GM12878 (cell line): ENCODE measurements at regions not wholly inside any gene's neighbourhood (a gene's known extent, or its start where the extent isn't known, plus 50 kb on each side); places are given as distances from the start of the nearest gene placed in this dataset.

ENCODE experiments used
- ATAC-seq: fragments of 200-7000 bp; cut with Tn5 transposase; 3 replicates; pipeline ENCODE4 v1.9.1; 2020; ENCODE audit warnings: mild to moderate bottlenecking, moderate library complexity
- BruUV-seq: library from RNA; stranded (reverse); fragments of 400-500 nt; replicated peaks from 2 replicates; lab custom pipeline; 2021; lab: Mats Ljungman, UMichigan
- CTCF ChIA-PET: fragments of 300-600 bp; sonication (Branson Sonifier 250); formaldehyde crosslinking; extraction: SDS; loops from one replicate; lab custom pipeline; 2021; ENCODE audit warnings: inconsistent platforms; lab: Yijun Ruan, JAX
- POLR2A ChIA-PET: fragments of 350-600 bp; formaldehyde crosslinking; extraction: SDS; loops from one replicate; lab custom pipeline; 2021; ENCODE audit warnings: inconsistent platforms; lab: Charles Lee
- RAD21 ChIA-PET: fragments of 300-600 bp; sonication (Branson Sonifier 250); formaldehyde crosslinking; loops from one replicate; lab custom pipeline; 2023; ENCODE audit warnings: antibody characterized with exemption; ENCODE audit not compliant: unreplicated experiment; lab: Charles Lee
- SMC1A ChIA-PET: fragments of 300-600 bp; sonication (Branson Sonifier 250); formaldehyde crosslinking; loops from one replicate; lab custom pipeline; 2023; ENCODE audit not compliant: unreplicated experiment, uncharacterized antibody; lab: Charles Lee
- DNase-seq: peaks from one replicate; pipeline ENCODE4 v3.0.0-alpha.2; 2011; ENCODE audit warnings: low read depth, low spot score
- FAIRE-seq: peaks from 3 replicates; lab custom pipeline; 2011; peaks lifted over from hg19 to GRCh38; lab: Jason Lieb, UNC
- H2AFZ ChIP-seq: 2 replicates; pipeline ENCODE4 v1.6.0; 2011; ENCODE audit warnings: low read depth, low read length, control low read depth; ENCODE audit not compliant: control insufficient read depth
- H3K27ac ChIP-seq: 2 replicates; pipeline ENCODE4 v1.5.1; 2011; ENCODE audit warnings: control low read depth; ENCODE audit not compliant: control insufficient read depth, insufficient read depth
- H3K27me3 ChIP-seq, 2 experiments: replicated peaks in 1 of 2; 2 replicates each; pipeline versions ENCODE4 v1.6.0 to v1.6.1; 2011; ENCODE audit warnings: low read length in 1 of 2; ENCODE audit not compliant: control insufficient read depth in 2 of 2, insufficient read depth in 2 of 2
- H3K36me3 ChIP-seq, 2 experiments: 2 replicates each; pipeline ENCODE4 v1.5.1; 2011; ENCODE audit warnings: low read length in 1 of 2; ENCODE audit not compliant: control insufficient read depth in 2 of 2, insufficient read depth in 2 of 2
- H3K4me1 ChIP-seq: 2 replicates; pipeline ENCODE4 v1.6.1; 2011; ENCODE audit warnings: mild to moderate bottlenecking, low read length, moderate library complexity, mixed read lengths; ENCODE audit not compliant: control insufficient read depth, insufficient read depth
- H3K4me2 ChIP-seq: 2 replicates; pipeline ENCODE4 v1.6.0; 2011; ENCODE audit warnings: control low read depth; ENCODE audit not compliant: control insufficient read depth, insufficient read depth
- H3K4me3 ChIP-seq: fragments of 200-600 bp; sonication (generic); 2 replicates; pipeline ENCODE4 v1.5.1; 2016
- H3K79me2 ChIP-seq: 2 replicates; pipeline ENCODE4 v1.6.0; 2011; ENCODE audit warnings: low read length; ENCODE audit not compliant: control insufficient read depth, insufficient read depth
- H3K9ac ChIP-seq: 2 replicates; pipeline ENCODE4 v1.8.0; 2011; ENCODE audit warnings: low read length, control low read depth, mixed read lengths; ENCODE audit not compliant: control insufficient read depth, insufficient read depth
- H3K9me3 ChIP-seq: replicated peaks from 3 replicates; pipeline ENCODE4 v1.5.1; 2011; ENCODE audit warnings: mild to moderate bottlenecking, low read length; ENCODE audit not compliant: control insufficient read depth, insufficient read depth
- H4K20me1 ChIP-seq: 2 replicates; pipeline ENCODE4 v1.6.0; 2011; ENCODE audit not compliant: control insufficient read depth, insufficient read depth
- ATF7 ChIP-seq: fragments of 450-650 bp; IDR thresholded peaks from 2 replicates; pipeline ENCODE4 v1.6.1; 2016; ENCODE audit warnings: low read depth, mild to moderate bottlenecking
- CBX5 ChIP-seq: sonication (generic); IDR thresholded peaks from 2 replicates; pipeline ENCODE4 v1.6.1; 2016; ENCODE audit warnings: low read depth, moderate library complexity, mild to moderate bottlenecking, inconsistent platforms
- CHD1 ChIP-seq: IDR thresholded peaks from 2 replicates; pipeline ENCODE4 v1.6.1; 2012; ENCODE audit warnings: low read depth, low read length, improper control_type of control experiment
- EGR1 ChIP-seq, 2 experiments: IDR thresholded peaks; 1 replicate in 1 of 2; 2 replicates in 1 of 2; pipeline ENCODE4 v1.6.1; 2011 to 2012; ENCODE audit warnings: low read depth in 2 of 2, low read length in 2 of 2, borderline replicate concordance in 1 of 2, mild to moderate bottlenecking in 1 of 2, moderate library complexity in 1 of 2
- JUND ChIP-seq: IDR thresholded peaks from 2 replicates; pipeline ENCODE4 v1.6.1; 2012; ENCODE audit warnings: low read depth, mild to moderate bottlenecking, low read length, improper control_type of control experiment, moderate library complexity
- POLR2AphosphoS2 ChIP-seq: IDR thresholded peaks from 2 replicates; pipeline ENCODE4 v1.6.1; 2011; ENCODE audit warnings: low read depth, mild to moderate bottlenecking, low read length, improper control_type of control experiment, moderate library complexity
- RBBP5 ChIP-seq: fragments of 200-600 bp; sonication (generic); conservative IDR thresholded peaks from 2 replicates; pipeline ENCODE4 v1.6.1; 2016
- RUNX3 ChIP-seq: IDR thresholded peaks from 2 replicates; pipeline ENCODE4 v1.6.1; 2012; ENCODE audit warnings: low read length, inconsistent platforms
- SMAD5 ChIP-seq: IDR thresholded peaks from 2 replicates; pipeline ENCODE4 v1.6.1; 2016; ENCODE audit warnings: antibody characterized with exemption, low read depth
- WGBS: methylation state at CpG from one replicate; pipeline ENCODE4 v1.1.6; 2016; ENCODE audit warnings: low lambda C conversion rate; ENCODE audit not compliant: insufficient replicate concordance, insufficient coverage; ENCODE audit errors: missing lambda C conversion rate; 5-methylcytosine and 5-hydroxymethylcytosine counted together
- in situ Hi-C: fragments of 300-500 bp; cut with MboI; formaldehyde crosslinking; loops from 9 replicates; pipeline ENCODE4 v1.14.3; 2018; ENCODE audit warnings: mixed read lengths
- intact Hi-C: fragments of 100-400 bp; cut with micrococcal nuclease; formaldehyde crosslinking; loops from one replicate; pipeline ENCODE4 v1.14.2; 2022; ENCODE audit not compliant: unreplicated experiment
- TF ChIP-seq, protein P1 (sequence below): fragments of 450-650 bp; formaldehyde crosslinking; IDR thresholded peaks from 2 replicates; pipeline ENCODE4 v1.4.0; 2022; ENCODE audit warnings: mild to moderate bottlenecking, moderate library complexity
- TF ChIP-seq, protein P2 (sequence below): fragments of 450-650 bp; IDR thresholded peaks from 2 replicates; pipeline ENCODE4 v1.6.1; 2017; ENCODE audit warnings: antibody characterized with exemption, mild to moderate bottlenecking, moderate library complexity
- TF ChIP-seq, protein P3 (sequence below): fragments of 450-650 bp; IDR thresholded peaks from 2 replicates; pipeline ENCODE4 v1.6.1; 2018; ENCODE audit warnings: borderline replicate concordance, mild to moderate bottlenecking; ENCODE audit not compliant: partially characterized antibody

DNA sequence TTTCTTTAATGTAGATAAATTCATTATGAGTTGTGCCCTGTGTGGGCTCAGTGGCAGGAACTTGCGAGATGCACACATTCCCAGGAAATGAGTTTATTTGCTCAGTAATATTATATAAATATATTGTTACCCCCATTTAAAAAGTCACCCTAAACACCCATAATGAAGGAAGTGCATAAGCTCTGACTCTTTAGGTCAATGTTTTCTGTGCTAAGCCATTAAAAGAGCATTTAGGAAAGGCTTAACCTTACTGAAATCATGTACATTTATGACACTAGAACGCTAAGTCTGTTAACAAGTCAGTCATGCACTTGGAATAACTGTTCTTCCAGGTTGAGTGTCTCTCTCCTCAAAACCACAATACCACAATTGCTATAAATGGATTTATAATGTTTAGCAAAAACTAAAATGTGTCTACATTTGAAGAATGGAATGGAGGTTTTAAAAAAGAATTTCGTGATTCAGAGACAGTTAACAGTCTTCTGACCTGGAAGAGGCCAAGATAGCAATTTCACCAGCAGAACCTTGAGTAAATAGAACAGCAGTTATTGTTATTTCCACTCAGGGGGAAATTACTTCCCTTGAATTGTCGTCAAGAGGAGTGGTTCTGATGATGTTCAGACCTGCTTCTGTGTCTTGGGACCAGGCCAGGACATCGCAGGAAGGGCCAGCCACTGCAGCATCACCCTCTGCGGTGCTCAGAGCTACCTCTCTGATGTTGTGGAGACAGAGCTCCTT is 91.1 kb upstream of the VEGFC start (continued):
- TF ChIP-seq, protein P1, sequence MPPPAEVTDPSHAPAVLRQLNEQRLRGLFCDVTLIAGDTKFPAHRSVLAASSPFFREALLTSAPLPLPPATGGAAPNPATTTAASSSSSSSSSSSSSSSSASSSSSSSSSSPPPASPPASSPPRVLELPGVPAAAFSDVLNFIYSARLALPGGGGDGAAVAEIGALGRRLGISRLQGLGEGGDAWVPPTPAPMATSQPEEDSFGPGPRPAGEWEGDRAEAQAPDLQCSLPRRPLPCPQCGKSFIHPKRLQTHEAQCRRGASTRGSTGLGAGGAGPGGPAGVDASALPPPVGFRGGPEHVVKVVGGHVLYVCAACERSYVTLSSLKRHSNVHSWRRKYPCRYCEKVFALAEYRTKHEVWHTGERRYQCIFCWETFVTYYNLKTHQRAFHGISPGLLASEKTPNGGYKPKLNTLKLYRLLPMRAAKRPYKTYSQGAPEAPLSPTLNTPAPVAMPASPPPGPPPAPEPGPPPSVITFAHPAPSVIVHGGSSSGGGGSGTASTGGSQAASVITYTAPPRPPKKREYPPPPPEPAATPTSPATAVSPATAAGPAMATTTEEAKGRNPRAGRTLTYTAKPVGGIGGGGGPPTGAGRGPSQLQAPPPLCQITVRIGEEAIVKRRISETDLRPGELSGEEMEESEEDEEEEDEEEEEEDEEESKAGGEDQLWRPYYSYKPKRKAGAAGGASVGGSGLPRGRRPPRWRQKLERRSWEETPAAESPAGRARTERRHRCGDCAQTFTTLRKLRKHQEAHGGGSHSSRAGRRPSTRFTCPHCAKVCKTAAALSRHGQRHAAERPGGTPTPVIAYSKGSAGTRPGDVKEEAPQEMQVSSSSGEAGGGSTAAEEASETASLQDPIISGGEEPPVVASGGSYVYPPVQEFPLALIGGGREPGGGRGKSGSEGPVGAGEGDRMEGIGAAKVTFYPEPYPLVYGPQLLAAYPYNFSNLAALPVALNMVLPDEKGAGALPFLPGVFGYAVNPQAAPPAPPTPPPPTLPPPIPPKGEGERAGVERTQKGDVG (CRISPR knock-in tag) = no peak
- TF ChIP-seq RUNX3 (no peak), JUND (no peak)
- TF ChIP-seq, protein P2, sequence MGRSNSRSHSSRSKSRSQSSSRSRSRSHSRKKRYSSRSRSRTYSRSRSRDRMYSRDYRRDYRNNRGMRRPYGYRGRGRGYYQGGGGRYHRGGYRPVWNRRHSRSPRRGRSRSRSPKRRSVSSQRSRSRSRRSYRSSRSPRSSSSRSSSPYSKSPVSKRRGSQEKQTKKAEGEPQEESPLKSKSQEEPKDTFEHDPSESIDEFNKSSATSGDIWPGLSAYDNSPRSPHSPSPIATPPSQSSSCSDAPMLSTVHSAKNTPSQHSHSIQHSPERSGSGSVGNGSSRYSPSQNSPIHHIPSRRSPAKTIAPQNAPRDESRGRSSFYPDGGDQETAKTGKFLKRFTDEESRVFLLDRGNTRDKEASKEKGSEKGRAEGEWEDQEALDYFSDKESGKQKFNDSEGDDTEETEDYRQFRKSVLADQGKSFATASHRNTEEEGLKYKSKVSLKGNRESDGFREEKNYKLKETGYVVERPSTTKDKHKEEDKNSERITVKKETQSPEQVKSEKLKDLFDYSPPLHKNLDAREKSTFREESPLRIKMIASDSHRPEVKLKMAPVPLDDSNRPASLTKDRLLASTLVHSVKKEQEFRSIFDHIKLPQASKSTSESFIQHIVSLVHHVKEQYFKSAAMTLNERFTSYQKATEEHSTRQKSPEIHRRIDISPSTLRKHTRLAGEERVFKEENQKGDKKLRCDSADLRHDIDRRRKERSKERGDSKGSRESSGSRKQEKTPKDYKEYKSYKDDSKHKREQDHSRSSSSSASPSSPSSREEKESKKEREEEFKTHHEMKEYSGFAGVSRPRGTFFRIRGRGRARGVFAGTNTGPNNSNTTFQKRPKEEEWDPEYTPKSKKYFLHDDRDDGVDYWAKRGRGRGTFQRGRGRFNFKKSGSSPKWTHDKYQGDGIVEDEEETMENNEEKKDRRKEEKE = no peak

DNA sequence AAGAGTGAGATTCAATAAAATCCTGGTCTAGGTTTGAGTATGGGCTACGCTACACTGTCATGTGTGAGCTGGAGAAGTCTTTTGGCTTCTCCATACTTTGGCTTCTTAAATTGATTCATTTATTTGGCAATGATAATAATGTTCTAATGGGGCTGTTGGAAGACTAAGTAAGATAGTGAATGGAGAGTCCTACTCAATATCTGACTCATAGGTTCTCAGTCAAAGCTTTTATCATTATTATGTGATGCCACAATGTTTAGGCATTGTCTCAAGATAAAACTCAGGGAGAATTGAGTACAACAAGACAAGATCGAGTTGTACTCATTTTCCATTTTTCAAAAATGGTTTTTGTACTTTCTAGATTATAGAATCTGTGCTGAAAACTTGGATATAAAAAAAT is 92.5 kb upstream of the VEGFC start:
- DNase-seq = no peak
- H2AFZ ChIP-seq = no peak overlapping the region
- H3K9me3 ChIP-seq = no peaks in the 10 kb centered on the region
- intact Hi-C loops (no loop called here), in situ Hi-C loops (no loop called here)
- H3K4me1 ChIP-seq = no peaks in the 10 kb centered on the region
- H3K27me3 ChIP-seq = no peaks in the 10 kb centered on the region; a peak in 1 of 4 replicates
- ChIA-PET CTCF (interaction anchor here (0.5 kb wide), 1 partner anchor 33 kb away, joined by 4 read pairs; no protein-coding TSS in a partner anchor), RAD21 (no interaction called here), POLR2A (no interaction called here), SMC1A (no interaction called here)
- H3K4me3 ChIP-seq = no peak overlapping the region
- ATAC-seq = no peak
- no peak overlapping the region for H3K9ac ChIP-seq
- 19% methylated on average over 2 of the region's 2 CpGs for WGBS
- no peak for FAIRE-seq
- no peaks in the 10 kb centered on the region for H4K20me1 ChIP-seq
- H3K36me3 ChIP-seq = no peaks in the 10 kb centered on the region
- no peak overlapping the region for H3K27ac ChIP-seq
- no peaks in the 10 kb centered on the region for H3K79me2 ChIP-seq
- H3K4me2 ChIP-seq = no peak overlapping the region
- no TSS peak for BruUV-seq
- TF ChIP-seq EGR1 (IDR thresholded peaks at IDR 0.05; ENCODE audit: borderline replicate concordance in 1 of 2, low read depth in 2 of 2, low read length in 2 of 2) (no peak), CHD1 (no peak), POLR2AphosphoS2 (no peak), SMAD5 (no peak), ATF7 (no peak), RBBP5 (no peak), CBX5 (no peak)
- TF ChIP-seq, protein P3, sequence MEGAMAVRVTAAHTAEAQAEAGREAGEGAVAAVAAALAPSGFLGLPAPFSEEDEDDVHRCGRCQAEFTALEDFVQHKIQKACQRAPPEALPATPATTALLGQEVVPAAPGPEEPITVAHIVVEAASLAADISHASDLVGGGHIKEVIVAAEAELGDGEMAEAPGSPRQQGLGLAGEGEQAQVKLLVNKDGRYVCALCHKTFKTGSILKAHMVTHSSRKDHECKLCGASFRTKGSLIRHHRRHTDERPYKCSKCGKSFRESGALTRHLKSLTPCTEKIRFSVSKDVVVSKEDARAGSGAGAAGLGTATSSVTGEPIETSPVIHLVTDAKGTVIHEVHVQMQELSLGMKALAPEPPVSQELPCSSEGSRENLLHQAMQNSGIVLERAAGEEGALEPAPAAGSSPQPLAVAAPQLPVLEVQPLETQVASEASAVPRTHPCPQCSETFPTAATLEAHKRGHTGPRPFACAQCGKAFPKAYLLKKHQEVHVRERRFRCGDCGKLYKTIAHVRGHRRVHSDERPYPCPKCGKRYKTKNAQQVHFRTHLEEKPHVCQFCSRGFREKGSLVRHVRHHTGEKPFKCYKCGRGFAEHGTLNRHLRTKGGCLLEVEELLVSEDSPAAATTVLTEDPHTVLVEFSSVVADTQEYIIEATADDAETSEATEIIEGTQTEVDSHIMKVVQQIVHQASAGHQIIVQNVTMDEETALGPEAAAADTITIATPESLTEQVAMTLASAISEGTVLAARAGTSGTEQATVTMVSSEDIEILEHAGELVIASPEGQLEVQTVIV = no peak
